ENCODE measurements at regions not wholly inside any gene's neighbourhood (a gene's known extent, or its start where the extent isn't known, plus 50 kb on each side); places are given as distances from the start of the nearest gene placed in this dataset.

DNA sequence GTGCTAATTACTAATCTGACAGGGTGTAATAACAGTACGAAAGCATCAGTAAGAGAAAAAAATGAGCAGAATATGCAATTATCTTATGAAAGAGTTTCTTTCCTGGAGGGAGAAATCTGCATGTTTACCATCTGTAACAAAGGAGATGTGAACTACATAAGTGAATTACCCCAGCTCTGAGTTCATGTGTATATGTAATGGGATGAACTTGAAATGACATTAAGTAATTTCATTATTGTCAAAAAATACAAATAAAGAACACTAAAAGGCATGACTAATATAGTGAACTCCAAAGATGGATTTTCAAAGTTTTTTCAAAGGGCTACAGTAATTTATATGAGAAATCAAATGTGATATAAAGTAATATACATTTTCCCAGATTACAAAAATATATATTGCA is 944.0 kb downstream of the MAT2B start:
- TF ChIP-seq, protein P1, sequence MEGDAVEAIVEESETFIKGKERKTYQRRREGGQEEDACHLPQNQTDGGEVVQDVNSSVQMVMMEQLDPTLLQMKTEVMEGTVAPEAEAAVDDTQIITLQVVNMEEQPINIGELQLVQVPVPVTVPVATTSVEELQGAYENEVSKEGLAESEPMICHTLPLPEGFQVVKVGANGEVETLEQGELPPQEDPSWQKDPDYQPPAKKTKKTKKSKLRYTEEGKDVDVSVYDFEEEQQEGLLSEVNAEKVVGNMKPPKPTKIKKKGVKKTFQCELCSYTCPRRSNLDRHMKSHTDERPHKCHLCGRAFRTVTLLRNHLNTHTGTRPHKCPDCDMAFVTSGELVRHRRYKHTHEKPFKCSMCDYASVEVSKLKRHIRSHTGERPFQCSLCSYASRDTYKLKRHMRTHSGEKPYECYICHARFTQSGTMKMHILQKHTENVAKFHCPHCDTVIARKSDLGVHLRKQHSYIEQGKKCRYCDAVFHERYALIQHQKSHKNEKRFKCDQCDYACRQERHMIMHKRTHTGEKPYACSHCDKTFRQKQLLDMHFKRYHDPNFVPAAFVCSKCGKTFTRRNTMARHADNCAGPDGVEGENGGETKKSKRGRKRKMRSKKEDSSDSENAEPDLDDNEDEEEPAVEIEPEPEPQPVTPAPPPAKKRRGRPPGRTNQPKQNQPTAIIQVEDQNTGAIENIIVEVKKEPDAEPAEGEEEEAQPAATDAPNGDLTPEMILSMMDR (IDR thresholded peaks at IDR 0.05): no peak
- no peak for TF ChIP-seq POLR2A (IDR thresholded peaks at IDR 0.05)
